IPS-15b (cell line): ENCODE measurements at regions not wholly inside any gene's neighbourhood (a gene's known extent, or its start where the extent isn't known, plus 50 kb on each side); places are given as distances from the start of the nearest gene placed in this dataset.

Source experiments
- H3K27me3 ChIP-seq: one replicate; pipeline ENCODE4 v1.6.1; 2013; ENCODE audit warnings: low read length; ENCODE audit not compliant: control insufficient read depth, insufficient read depth
- H3K36me3 ChIP-seq: one replicate; pipeline ENCODE4 v1.6.1; 2013; ENCODE audit warnings: low read length; ENCODE audit not compliant: control insufficient read depth, insufficient read depth
- H3K4me1 ChIP-seq: one replicate; pipeline ENCODE4 v1.6.1; 2013; ENCODE audit warnings: mild to moderate bottlenecking, low read length; ENCODE audit not compliant: control insufficient read depth, insufficient read depth
- H3K4me3 ChIP-seq: one replicate; pipeline ENCODE4 v1.5.1; 2013; ENCODE audit warnings: low read depth, low read length
- H3K9ac ChIP-seq: one replicate; pipeline ENCODE4 v1.6.1; 2013; ENCODE audit warnings: low read depth, mild to moderate bottlenecking, low read length
- H3K9me3 ChIP-seq: one replicate; pipeline ENCODE4 v1.6.1; 2013; ENCODE audit warnings: mild to moderate bottlenecking, low read length; ENCODE audit not compliant: control insufficient read depth, insufficient read depth

DNA sequence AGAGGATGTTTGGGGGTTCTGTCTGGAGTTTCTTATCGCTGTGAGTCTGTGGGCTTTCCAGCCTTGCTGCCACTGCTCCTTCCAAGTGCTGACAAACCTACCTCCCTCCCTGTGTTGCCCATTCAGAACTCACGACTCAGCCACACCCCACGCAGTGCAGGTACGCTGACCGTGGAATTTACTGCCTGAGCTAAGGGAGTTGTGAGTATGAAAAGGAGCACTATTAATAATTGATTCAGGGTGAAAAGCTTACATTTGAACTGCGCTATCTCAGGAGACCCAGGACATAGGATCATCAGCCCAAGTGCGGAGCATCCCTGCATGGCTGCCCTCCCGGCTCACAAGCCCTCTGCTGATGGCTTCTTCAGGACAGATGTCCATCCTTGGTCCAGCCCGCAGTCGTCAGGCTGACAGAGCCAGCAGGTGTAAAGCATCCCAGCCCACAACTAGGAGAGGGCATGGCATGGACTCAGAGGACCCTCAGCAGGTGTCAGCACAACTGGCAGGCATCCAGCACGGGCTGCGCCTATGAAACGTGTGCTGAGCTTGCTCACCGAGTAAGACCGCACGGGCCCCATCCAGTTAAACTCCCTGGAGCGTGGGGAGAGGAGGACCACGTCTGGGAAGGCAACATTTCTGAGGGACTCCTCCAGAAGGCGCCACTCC lies 244.0 kb downstream of the COL4A1 start:
- H3K9ac ChIP-seq: no peak overlapping the region
- H3K36me3 ChIP-seq: no peaks in the 10 kb centered on the region
- H3K4me1 ChIP-seq: no peaks in the 10 kb centered on the region
- H3K9me3 ChIP-seq: no peaks in the 10 kb centered on the region
- no peak overlapping the region for H3K4me3 ChIP-seq
- H3K27me3 ChIP-seq: no peaks in the 10 kb centered on the region

DNA sequence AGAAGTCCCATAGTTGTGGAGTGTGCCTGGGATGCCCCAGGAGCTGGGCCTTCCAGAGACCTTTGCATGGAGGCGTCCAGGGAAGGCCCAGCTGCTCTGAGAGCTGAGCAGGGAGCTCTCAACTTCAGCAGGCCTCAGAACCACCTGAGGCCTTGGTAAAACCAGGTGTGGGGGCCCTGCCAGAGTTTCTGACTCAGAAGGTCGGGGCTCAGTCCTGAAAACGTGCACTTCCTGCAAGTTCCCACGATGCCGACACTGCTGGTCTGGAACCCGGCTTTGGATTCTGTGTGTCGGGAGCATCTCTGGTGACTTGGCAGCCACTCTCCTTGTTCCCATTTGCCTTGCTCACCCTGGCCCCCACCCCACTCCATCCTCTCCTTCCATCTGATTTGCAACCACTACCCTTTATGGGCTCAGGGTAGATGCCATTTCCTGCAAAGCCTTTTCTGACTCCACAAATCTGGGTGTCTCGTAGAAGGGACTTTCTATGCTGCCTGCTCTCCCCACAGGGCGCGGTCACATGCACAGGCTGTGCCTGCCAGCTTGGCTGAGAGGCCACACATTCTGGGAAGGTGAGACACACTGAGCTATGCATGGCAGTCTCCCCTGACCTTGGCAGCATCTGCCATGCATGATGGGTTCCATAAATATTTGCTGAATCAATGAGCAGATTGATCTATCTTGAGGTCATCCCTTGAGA lies 244.7 kb downstream of the COL4A1 start:
- Histone ChIP-seq H3K9ac (no peak overlapping the region), H3K36me3 (no peaks in the 10 kb centered on the region), H3K4me3 (no peak overlapping the region), H3K9me3 (no peaks in the 10 kb centered on the region), H3K4me1 (no peaks in the 10 kb centered on the region), H3K27me3 (no peaks in the 10 kb centered on the region)

DNA sequence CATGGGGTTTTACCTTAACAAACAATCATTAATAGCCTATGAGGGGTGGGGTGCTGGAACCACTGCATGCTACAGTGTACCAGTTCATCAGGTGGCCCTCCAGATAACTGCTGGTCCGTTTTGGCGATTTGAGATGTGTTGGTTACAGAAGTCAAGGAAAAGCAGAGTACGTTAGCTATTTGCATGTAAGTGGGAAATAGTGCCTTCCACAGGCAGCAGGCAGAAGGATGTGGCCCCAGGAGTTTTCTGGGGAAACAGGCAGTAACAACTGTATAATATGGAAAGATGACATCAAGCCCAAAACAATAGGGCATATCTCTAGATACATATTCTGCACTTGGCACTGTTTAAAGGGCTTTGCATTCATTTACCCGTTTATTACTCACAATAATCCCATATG lies 245.7 kb downstream of the COL4A1 start:
- Histone ChIP-seq H3K27me3 (no peaks in the 10 kb centered on the region), H3K9ac (no peak overlapping the region), H3K36me3 (no peaks in the 10 kb centered on the region), H3K4me1 (no peaks in the 10 kb centered on the region), H3K9me3 (no peaks in the 10 kb centered on the region), H3K4me3 (no peak overlapping the region)

DNA sequence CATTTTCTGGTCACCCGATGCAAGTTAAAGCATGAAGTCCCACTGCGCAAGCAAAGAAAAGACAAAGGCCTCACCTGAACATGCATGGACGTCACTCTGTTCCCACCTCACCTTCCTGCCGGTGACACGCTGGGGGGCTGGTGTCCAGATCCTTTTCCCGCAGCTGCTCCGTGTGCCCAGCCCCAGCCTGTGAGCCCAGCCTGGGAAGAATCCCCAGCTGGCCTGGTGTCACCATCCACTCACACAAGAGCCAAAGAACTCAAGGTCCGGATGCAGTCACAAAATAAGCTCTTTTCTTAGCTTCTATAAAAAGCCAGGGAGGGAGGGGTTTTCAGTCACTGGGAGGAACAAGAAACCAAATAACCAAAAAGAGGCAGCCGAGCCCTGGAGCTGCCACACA lies 249.9 kb downstream of the COL4A1 start:
- no peaks in the 10 kb centered on the region for H3K9me3 ChIP-seq
- H3K36me3 ChIP-seq: no peaks in the 10 kb centered on the region
- H3K9ac ChIP-seq: no peak overlapping the region
- no peaks in the 10 kb centered on the region for H3K27me3 ChIP-seq
- H3K4me1 ChIP-seq: no peaks in the 10 kb centered on the region
- H3K4me3 ChIP-seq: no peak overlapping the region

DNA sequence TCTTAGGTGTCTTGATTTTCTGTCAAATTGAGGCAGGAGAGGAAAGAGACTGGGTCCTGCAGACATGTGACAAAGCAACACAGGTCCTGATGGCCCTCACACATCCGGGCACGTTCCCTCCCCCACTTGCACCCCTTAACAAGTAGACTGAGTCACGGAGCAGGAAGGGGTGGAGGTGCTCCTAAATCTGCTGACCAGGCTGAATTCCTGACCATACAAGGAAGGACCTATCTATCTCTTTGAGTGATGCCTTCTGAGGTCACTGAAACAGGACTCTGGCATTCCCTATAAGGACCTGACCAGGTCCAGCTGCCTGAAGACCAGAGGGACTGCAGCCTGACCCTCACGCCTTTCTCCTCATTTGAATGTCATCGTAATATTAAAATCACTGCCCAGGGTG lies 250.3 kb downstream of the COL4A1 start:
- Histone ChIP-seq H3K27me3 (no peaks in the 10 kb centered on the region), H3K9me3 (no peaks in the 10 kb centered on the region), H3K4me3 (no peak overlapping the region), H3K4me1 (no peaks in the 10 kb centered on the region), H3K36me3 (no peaks in the 10 kb centered on the region), H3K9ac (no peak overlapping the region)

DNA sequence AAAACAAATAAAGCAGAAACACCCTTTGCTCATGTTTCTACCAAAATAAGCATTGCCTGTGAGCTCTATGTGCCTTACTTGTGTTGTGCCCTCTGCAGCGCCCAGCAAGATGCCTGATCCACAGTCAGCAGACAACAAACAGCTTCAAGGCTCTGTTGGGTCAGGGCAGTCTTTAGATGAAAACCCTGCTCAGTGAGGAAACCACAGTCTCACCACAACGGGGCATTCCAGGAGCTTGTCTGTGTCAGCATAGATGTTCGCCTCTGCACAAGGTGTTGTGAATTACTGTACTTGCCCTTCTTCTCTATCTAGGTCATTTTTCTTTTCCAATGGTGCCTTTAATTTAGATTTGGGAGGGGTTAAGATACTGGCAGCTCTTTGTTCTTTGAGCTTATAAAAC lies 251.9 kb downstream of the COL4A1 start:
- no peaks in the 10 kb centered on the region for H3K27me3 ChIP-seq
- H3K9me3 ChIP-seq: no peaks in the 10 kb centered on the region
- H3K9ac ChIP-seq: no peak overlapping the region
- no peak overlapping the region for H3K4me3 ChIP-seq
- H3K36me3 ChIP-seq: no peaks in the 10 kb centered on the region
- H3K4me1 ChIP-seq: no peaks in the 10 kb centered on the region

DNA sequence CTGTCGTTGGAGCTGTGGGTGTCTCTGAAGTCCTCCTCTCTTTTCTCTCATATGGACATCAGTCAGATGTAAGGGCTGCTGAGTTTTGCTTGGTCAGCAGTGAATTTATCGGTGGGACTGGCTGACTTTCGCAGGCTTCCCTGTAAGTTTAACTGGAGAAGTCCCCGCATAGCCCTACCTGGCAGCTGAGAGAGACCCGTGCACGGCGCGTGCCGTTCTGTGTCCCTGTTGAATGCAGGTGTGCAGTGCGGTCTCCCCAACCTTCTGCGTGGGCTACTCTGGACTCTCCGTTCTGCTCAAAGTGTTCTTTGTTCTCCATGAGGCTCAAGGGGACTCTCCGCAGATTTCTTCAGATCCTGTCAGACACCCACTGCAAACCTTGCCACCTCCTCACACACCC lies 252.9 kb downstream of the COL4A1 start:
- no peaks in the 10 kb centered on the region for H3K36me3 ChIP-seq
- H3K9ac ChIP-seq: no peak overlapping the region
- no peaks in the 10 kb centered on the region for H3K9me3 ChIP-seq
- H3K4me1 ChIP-seq: no peaks in the 10 kb centered on the region
- H3K4me3 ChIP-seq: no peak overlapping the region
- H3K27me3 ChIP-seq: no peaks in the 10 kb centered on the region

DNA sequence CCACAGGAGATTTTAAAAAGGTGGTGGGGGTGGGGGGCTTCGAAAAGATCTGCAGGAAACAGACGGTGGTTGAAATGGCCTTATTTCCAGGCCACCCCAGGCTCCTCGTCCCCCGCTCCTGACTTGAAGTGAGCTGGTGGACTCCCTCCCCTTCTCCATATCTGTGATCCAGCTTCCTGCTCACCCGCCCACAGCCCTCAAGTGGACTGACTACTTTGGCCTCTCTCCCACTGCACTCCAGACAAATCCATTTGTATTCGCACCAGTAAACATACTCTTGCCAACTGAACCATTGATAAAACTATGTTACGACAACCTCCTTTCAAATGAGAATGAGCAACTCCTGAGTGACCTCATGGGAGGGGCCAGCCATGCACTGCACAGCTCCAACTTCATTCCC lies 259.5 kb downstream of the COL4A1 start:
- Histone ChIP-seq H3K27me3 (no peaks in the 10 kb centered on the region), H3K9ac (no peak overlapping the region), H3K36me3 (no peaks in the 10 kb centered on the region), H3K4me1 (peaks cover 3% of the 10 kb centered on the region), H3K9me3 (no peaks in the 10 kb centered on the region), H3K4me3 (no peak overlapping the region)

DNA sequence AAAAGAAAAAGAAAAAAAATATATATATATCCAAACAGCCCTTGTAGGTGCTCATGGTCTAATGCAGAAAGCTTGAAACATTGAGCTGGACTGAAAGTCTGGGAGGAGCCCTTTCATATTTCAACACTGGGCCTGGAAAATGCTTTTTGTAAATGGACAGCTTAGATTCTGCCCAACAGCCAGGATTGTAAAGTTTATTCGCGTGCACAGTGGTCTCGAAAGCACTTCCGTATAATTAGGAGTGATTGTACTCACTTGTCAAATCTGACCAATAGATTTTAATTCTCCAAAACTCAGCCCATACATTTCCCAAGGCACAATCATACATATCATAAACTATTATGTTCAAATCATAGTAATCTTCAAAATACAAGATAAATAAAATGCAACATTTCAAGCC lies 260.1 kb downstream of the COL4A1 start:
- Histone ChIP-seq H3K4me3 (no peak overlapping the region), H3K27me3 (no peaks in the 10 kb centered on the region), H3K36me3 (no peaks in the 10 kb centered on the region), H3K9ac (no peak overlapping the region), H3K9me3 (no peaks in the 10 kb centered on the region), H3K4me1 (peaks cover 3% of the 10 kb centered on the region)

DNA sequence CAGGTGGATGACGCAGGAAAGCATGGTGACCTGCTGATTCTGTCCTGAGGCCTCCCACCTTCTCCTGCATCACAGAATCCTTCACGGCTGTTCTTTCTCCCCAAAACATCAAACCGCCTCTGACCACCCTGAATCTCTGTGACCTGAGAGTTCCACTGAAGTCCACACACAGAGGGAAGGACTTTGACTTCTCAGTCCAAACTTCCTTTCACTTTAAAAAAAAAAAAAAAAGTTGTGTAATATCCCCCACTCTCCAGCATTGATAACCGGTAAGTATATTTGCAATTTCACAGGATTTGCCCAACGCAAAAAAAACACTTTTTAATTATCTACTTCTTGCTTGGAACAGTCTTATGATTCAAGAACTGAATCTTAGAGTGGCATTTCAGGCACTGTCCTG lies 259.5 kb upstream of the IRS2 start:
- no peaks in the 10 kb centered on the region for H3K27me3 ChIP-seq
- peaks cover 3% of the 10 kb centered on the region for H3K4me1 ChIP-seq
- H3K4me3 ChIP-seq: no peak overlapping the region

DNA sequence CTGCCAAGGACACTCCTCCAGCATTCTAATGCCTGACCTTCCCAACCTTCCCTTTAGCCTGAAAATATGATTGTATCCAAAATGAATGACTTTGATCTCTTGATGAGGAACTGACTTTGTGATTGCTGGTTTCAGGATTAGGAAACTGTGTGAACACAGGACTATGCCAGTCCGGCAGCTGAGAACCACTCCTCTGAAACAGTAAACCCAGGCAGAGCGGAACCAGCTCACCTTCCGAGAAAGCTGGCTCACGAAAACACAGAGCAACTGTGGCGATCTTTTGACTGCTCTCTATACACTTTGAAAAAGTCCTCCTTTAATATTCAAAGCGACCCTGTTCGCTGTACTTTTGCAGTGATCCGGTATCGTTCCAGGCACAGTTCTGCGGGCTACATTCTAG lies 258.8 kb upstream of the IRS2 start:
- no peaks in the 10 kb centered on the region for H3K36me3 ChIP-seq
- no peak overlapping the region for H3K4me3 ChIP-seq
- peaks cover 3% of the 10 kb centered on the region for H3K4me1 ChIP-seq
- no peaks in the 10 kb centered on the region for H3K9me3 ChIP-seq
- no peak overlapping the region for H3K9ac ChIP-seq
- H3K27me3 ChIP-seq: no peaks in the 10 kb centered on the region

More for the DNA sequence above, 259.5 kb upstream of the IRS2 start:
- H3K36me3 ChIP-seq: no peaks in the 10 kb centered on the region
- H3K9ac ChIP-seq: no peak overlapping the region
- H3K9me3 ChIP-seq: no peaks in the 10 kb centered on the region

DNA sequence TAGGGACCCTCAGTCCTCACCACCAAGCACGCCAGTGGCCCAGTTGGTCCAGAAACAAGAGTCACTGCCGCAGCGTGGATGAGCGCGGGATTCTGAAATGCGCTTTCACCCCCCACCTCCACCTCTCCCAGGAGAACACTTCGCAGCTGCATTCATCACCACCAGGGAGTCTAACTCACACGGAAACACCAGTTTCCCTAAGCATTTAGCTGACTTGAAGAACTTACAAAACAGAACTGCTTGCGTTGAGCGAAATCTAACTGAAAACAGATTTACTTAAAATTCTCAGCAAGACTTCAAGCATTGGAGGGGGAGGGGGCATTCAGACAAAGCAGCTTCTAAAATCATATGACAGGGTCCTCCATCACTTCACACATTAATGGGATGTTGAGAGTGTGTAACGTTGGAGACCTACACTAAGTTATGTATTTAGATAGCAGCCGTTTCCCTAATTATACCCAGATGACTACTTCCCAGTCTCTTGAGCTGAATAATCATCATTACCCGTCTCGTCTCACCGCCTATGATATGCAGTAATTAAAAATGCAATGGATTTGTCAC lies 258.2 kb upstream of the IRS2 start:
- Histone ChIP-seq H3K9me3 (no peaks in the 10 kb centered on the region), H3K4me1 (peaks cover 3% of the 10 kb centered on the region), H3K9ac (no peak overlapping the region), H3K36me3 (no peaks in the 10 kb centered on the region), H3K27me3 (no peaks in the 10 kb centered on the region), H3K4me3 (no peak overlapping the region)
